GM18873 (cell line): ENCODE measurements at regions not wholly inside any gene's neighbourhood (a gene's known extent, or its start where the extent isn't known, plus 50 kb on each side); places are given as distances from the start of the nearest gene placed in this dataset.
A peak's percentile ranks its signal among the peaks of the same experiment; 100 is the strongest.
"Not testable (repeated sequence)": the region's sequence is repeated elsewhere in the genome, so short reads cannot be mapped to it uniquely, and the experiment has no call there.

Experiments
- ATAC-seq: cut with Tn5 transposase; IDR thresholded peaks from one replicate; pipeline ENCODE4 v1.9.1; 2021; ENCODE audit warnings: mild to moderate bottlenecking, moderate library complexity, moderate number of reproducible peaks; ENCODE audit not compliant: unreplicated experiment, low FRiP score

DNA sequence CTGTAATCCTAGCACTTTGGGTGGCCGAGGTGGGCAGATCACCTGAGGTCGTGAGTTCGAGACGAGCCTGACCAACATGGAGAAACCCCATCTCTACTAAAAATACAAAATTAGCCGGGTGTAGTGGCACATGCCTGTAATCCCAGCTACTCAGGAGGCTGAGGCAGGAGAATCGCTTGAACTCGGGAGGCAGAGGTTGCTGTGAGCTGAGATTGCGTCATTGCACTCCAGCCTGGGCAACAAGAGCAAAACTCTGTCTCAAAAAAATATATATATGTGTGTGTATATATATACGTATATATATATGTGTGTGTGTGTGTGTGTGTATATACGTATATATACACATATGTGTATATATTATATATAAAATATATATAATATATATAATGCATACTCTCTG, 220.8 kb upstream of the DTNBP1 start:
- ATAC-seq, result not testable (repeated sequence)

DNA sequence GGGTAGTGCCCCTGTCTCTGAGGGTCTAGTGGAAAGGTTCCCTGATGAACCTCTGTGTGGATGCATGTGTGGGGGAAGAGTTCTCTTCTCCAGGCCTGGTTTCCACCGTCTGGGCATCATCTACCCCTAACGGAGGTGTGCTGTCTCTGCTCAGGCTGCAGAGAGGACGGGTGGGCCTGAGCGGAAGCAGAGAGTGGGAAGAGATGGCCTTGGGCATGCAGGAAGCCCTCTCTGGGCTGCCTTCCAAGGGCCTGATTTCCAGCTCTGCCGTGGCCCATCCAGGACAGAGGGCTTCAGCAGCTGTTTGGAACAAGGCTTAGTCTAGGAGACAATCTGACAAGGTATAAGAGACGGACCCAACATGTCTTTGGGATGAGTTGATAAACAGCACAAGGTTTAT, 220.1 kb upstream of the DTNBP1 start:
- ATAC-seq, result no peak

DNA sequence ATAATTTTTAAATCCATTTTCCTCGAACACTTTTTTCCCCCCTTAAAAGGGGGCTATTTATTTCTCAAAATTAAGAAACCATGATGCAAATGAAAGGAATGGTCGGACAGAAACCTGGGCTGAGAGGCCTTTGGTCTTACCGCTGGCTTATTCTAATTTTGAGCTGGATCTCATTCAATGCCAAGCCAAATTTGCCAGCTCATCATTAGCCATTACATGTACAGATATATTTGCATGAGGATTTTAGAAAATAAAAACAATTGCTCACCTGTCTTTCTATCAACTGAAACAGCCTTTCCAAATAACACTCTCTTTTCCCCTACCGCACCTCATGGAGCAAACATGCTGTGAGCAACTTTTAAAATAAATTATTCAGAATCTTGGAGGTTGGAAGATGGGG, 219.5 kb upstream of the DTNBP1 start:
- ATAC-seq, result no peak

- no peak for ATAC-seq
These were observed 218.3 kb upstream of the DTNBP1 start for GRCh38 chr6:15881150-15881549.

- no peak for ATAC-seq
These were observed 217.6 kb upstream of the DTNBP1 start for GRCh38 chr6:15880262-15880973.

DNA sequence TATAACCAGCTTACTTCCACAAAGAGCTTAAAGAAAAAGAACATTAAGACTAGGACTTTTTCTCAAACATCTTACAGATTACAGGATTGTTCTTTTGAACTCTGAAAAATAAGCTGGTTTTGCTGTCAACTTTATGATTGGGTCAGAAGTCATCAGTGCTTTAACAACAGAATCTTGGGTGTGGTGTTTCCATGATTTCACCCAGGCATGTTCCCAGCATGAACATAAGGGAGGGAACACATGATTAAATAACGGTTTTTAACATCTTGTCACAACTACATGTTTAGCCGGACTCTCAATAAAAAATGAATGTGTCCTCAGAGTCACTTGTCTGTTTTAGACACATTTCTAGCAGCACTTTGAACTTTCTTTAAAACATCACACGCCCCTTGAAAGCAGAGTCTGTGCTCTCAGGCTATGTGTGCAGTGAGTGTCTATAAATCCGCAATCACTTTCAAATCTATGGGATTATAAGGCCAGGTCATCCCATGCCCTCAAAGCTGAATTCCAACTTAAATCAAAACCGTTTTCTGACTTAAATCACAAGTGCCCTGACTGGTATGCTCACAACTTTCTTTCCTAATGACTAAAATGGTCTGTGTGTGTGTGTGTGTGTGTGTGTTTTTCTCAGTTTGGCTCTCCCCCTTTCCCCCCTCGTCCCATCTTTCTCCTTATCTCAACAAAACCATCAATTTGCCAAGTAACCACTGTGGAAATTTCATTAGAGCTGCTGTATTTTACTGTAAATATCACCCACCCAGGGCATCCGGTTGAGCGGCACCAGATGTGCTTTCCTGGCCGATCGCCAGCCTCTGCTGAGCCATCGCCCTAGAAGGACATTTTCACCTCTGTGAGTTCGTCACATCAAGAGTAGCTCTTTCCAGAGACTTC, 216.8 kb upstream of the DTNBP1 start:
- no peak for ATAC-seq

DNA sequence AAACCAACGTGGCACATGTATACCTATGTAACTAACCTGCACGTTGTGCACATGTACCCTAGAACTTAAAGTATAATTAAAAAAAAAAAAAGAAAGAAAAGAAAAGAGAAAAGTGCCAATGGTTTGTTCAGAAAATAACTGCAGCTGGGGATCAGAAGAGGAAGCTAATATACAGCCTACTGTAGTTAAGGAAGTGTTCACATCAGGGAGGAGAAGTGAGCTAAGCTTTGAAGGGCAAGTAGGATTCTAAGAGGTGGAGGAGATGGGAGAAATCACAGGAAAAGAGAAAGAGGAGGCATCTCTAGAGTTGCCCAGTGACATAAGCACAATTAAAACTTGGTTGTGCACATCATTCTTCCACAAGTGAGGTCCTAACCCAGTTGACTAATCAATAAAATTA, 214.4 kb upstream of the DTNBP1 start:
- ATAC-seq, result no peak

GRCh38 chr6:15876406-15876805, 213.6 kb upstream of the DTNBP1 start:
- peak; percentile 79 for ATAC-seq

GRCh38 chr6:15875797-15876196, 213.0 kb upstream of the DTNBP1 start:
- ATAC-seq, result no peak

DNA sequence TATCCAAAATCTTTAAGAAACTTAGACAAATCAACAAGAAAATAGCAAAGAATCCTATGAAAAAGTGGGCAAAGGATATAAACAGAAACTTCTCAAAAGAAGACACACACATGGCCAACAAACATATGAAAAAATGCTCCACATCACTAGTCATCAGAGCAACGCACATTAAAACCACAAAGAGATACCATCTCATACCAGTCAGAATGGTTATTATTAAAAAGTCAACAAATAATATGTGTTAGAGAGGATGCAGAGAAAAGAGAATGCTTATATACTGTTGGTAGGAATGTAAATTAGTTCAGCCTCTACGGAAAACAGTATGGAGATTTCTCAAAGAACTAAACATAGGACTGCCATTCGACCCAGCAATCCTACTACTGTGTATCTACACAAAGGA, 212.0 kb upstream of the DTNBP1 start:
- ATAC-seq, result no peak

DNA sequence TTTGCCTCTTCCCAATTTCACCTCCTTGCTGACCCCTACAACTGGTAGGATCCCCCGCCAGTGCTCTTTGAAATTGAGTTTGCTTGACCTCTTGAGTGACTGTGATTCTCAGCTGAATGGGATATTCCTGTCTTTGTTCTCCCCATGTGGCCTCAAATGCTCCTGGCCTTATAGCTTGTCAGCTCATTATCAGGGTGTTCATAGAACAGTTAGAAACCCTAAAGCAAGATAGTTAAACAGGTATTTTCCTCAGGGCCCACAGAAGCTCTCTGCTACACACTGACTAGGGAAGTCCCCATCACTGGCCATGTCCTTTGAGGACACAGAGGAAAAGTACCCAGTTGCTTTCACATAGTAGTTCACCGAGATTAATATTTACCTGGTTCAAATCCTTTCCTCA, 211.5 kb upstream of the DTNBP1 start:
- no peak for ATAC-seq

- no peak for ATAC-seq
These were observed 209.6 kb upstream of the DTNBP1 start for GRCh38 chr6:15872241-15873103.

DNA sequence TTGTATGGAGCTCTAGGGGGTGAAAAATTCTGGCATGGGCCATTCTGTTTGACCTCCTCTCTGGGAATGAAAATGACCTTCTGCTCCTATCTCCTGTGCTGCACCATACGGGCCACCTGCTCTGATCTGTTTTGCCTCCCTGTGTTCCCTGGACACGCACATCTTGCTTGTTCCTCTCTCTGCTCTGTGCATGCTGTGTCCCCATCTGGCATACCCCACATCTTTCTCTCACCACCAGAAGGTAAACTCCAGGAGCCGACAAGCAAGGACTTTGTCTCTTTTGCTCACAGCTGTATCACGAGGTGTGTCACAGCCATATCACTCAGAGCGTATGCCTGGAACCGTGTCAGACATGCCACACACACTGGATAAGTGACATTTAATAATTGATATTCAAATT, 208.4 kb upstream of the DTNBP1 start:
- ATAC-seq, result no peak

- ATAC-seq, result no peak
These were observed 207.7 kb upstream of the DTNBP1 start for GRCh38 chr6:15870333-15871043.

DNA sequence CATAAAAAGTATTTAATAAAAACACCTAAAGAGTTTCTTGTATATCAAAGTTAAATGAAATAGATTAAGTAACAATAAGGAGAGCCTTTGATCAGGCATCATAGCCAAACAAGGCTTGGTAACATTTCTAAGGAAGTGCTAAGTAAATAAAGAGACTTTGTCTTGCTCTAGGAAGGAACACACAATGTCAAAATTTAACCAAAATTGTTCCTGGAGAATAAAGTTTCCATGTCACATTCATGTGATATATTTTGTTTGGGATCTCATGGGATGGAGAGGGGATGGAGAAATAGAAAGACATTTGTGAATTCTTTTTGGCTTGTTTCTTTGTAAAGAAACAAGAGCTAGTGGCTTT, 201.9 kb upstream of the DTNBP1 start:
- ATAC-seq, result no peak

DNA sequence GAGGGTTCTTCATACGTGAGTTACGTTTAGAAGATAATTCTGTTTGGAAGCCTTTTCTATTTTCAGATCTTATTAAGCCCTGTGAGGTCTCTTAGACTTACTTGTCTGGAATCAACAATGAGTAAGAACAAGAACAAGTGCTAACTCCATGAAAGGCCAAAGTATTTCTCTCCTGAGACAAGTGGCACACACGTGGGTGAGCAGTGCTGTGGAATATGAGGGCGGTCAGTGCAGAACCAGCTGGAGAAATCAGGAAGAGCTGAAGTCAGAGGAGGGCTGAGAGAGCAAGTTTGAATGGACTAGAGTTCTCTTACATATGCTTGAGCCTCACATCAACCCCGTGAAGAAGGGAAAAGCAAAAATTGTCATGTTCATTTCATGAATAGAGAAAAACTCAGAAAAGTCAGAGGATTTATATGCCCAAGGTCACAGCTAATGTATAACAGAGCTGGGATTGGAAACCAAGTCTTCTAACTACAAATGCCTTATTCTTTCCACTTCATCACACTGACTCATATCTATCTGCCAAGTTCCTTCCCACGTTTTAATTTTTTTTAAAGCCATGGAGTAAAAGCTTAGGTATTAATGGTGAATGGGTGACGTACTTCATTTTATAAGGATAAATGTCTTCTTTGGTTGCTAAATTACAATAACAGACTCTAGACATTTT, 201.3 kb upstream of the DTNBP1 start:
- no peak for ATAC-seq

- ATAC-seq, result no peak
These were observed 200.0 kb upstream of the DTNBP1 start for GRCh38 chr6:15862810-15863209.

GRCh38 chr6:15861486-15861885, 198.7 kb upstream of the DTNBP1 start:
- ATAC-seq, result no peak

GRCh38 chr6:15854826-15855710, 192.2 kb upstream of the DTNBP1 start:
- ATAC-seq, result no peak
